Ascending aorta (tissue), 2 donors: ENCODE measurements at regions not wholly inside any gene's neighbourhood (a gene's known extent, or its start where the extent isn't known, plus 50 kb on each side); places are given as distances from the start of the nearest gene placed in this dataset.
"Not testable (repeated sequence)": the region's sequence is repeated elsewhere in the genome, so short reads cannot be mapped to it uniquely, and the experiment has no call there.

Experiments
- DNase-seq, 2 donors: peaks; one replicate each; pipeline ENCODE4 v3.0.0-alpha.2; 2019; ENCODE audit warnings: low spot score in 2 of 2
- H3K27ac ChIP-seq, 2 donors: fragments of 200-600 bp; sonication (generic); one replicate each; pipeline ENCODE4 v1.5.1; 2016 to 2017; ENCODE audit warnings: mild to moderate bottlenecking in 1 of 2
- H3K27me3 ChIP-seq: fragments of 200-600 bp; sonication (generic); one replicate; pipeline ENCODE4 v1.5.1; 2017
- H3K36me3 ChIP-seq, 2 donors: fragments of 200-600 bp; sonication (generic); one replicate each; pipeline ENCODE4 v1.5.1; 2016
- H3K4me1 ChIP-seq, 2 donors: fragments of 200-600 bp; sonication (generic); one replicate each; pipeline ENCODE4 v1.5.1; 2016 to 2017; ENCODE audit warnings: mild to moderate bottlenecking in 1 of 2
- H3K4me3 ChIP-seq, 2 donors: fragments of 200-600 bp; sonication (generic); one replicate each; pipeline ENCODE4 v1.5.1; 2016 to 2017; ENCODE audit warnings: mild to moderate bottlenecking in 1 of 2
- H3K9me3 ChIP-seq, 2 donors: fragments of 200-600 bp; sonication (generic); one replicate each; pipeline ENCODE4 v1.5.1; 2016
- CTCF ChIP-seq, 3 experiments: fragments of 200-600 bp in 2 of 3; fragments of 450-650 bp in 1 of 3; sonication (generic) in 2 of 3; IDR thresholded peaks; one replicate each; pipeline ENCODE4 v1.5.1; 2016 to 2019; ENCODE audit warnings: antibody characterized with exemption in 3 of 3, mild to moderate bottlenecking in 1 of 3, moderate library complexity in 1 of 3
- intact Hi-C: fragments of 100-400 bp; cut with DNase I; formaldehyde crosslinking; loops from one replicate; pipeline ENCODE4 v1.15.1; 2023

GRCh38 chr20:41714030-41714429 lies 95.9 kb upstream of the CHD6 start:
- no peaks in the 10 kb centered on the region for H3K4me1 ChIP-seq
- H3K4me3 ChIP-seq: no peak overlapping the region
- H3K36me3 ChIP-seq: no peaks in the 10 kb centered on the region
- no peak overlapping the region for H3K27ac ChIP-seq
- DNase-seq: no peak
- no peak for TF ChIP-seq CTCF (IDR thresholded peaks at IDR 0.05)
- H3K9me3 ChIP-seq: no peaks in the 10 kb centered on the region
- intact Hi-C loops: no loop called here
- H3K27me3 ChIP-seq: no peaks in the 10 kb centered on the region

GRCh38 chr20:41704896-41705295 lies 86.7 kb upstream of the CHD6 start:
- no peaks in the 10 kb centered on the region for H3K4me1 ChIP-seq
- intact Hi-C loops: no loop called here
- no peak overlapping the region for H3K27ac ChIP-seq
- no peak overlapping the region for H3K4me3 ChIP-seq
- no peak for DNase-seq
- H3K27me3 ChIP-seq: no peaks in the 10 kb centered on the region
- no peaks in the 10 kb centered on the region for H3K36me3 ChIP-seq
- no peaks in the 10 kb centered on the region for H3K9me3 ChIP-seq
- TF ChIP-seq CTCF (IDR thresholded peaks at IDR 0.05): no peak

- H3K27ac ChIP-seq: no peak overlapping the region
These were observed 84.5 kb upstream of the CHD6 start for GRCh38 chr20:41702647-41703046.

GRCh38 chr20:41701588-41702348 lies 83.6 kb upstream of the CHD6 start:
- H3K36me3 ChIP-seq: no peaks in the 10 kb centered on the region
- intact Hi-C loops: no loop called here

More at GRCh38 chr20:41702647-41703046, 84.5 kb upstream of the CHD6 start:
- Histone ChIP-seq H3K9me3 (no peaks in the 10 kb centered on the region), H3K4me1 (no peaks in the 10 kb centered on the region), H3K4me3 (no peak overlapping the region), H3K27me3 (no peaks in the 10 kb centered on the region), H3K36me3 (no peaks in the 10 kb centered on the region)
- DNase-seq: no peak
- intact Hi-C loops: no loop called here
- no peak for TF ChIP-seq CTCF (IDR thresholded peaks at IDR 0.05)

GRCh38 chr20:41699673-41700072 lies 81.5 kb upstream of the CHD6 start:
- not testable (repeated sequence) for H3K4me1 ChIP-seq, H3K9me3 ChIP-seq, H3K27ac ChIP-seq, H3K36me3 ChIP-seq, DNase-seq, H3K27me3 ChIP-seq, H3K4me3 ChIP-seq
- intact Hi-C loops: loop anchor here (10.0 kb wide), 1 partner anchor 1405 kb away; no protein-coding TSS in a partner anchor

More at GRCh38 chr20:41701588-41702348, 83.6 kb upstream of the CHD6 start:
- no peak for TF ChIP-seq CTCF (IDR thresholded peaks at IDR 0.05)
- H3K27ac ChIP-seq: no peak overlapping the region
- H3K9me3 ChIP-seq: no peaks in the 10 kb centered on the region
- H3K4me3 ChIP-seq: no peak overlapping the region
- no peak for DNase-seq
- no peaks in the 10 kb centered on the region for H3K27me3 ChIP-seq
- no peaks in the 10 kb centered on the region for H3K4me1 ChIP-seq

GRCh38 chr20:41697861-41698559 lies 79.8 kb upstream of the CHD6 start:
- intact Hi-C loops: loop anchor here (10.0 kb wide), 1 partner anchor 1403 kb away; no protein-coding TSS in a partner anchor
- no peak for DNase-seq
- TF ChIP-seq CTCF (IDR thresholded peaks at IDR 0.05): peak; percentile 40 to 73 (median 72)
- H3K27me3 ChIP-seq: no peaks in the 10 kb centered on the region
- no peak overlapping the region for H3K4me3 ChIP-seq
- no peaks in the 10 kb centered on the region for H3K36me3 ChIP-seq
- peaks cover 0 to 3% of the 10 kb centered on the region in 2 donors for H3K4me1 ChIP-seq
- H3K9me3 ChIP-seq: no peaks in the 10 kb centered on the region
- no peak overlapping the region for H3K27ac ChIP-seq
